ENCODE measurements at regions not wholly inside any gene's neighbourhood (a gene's known extent, or its start where the extent isn't known, plus 50 kb on each side); places are given as distances from the start of the nearest gene placed in this dataset.

- no peak for TF ChIP-seq CTCF (conservative IDR thresholded peaks at IDR 0.05; ENCODE audit: low read depth, low read length)
- Histone ChIP-seq H3K4me2 (no peak overlapping the region), H3K27ac (no peak overlapping the region), H3K9ac (no peak overlapping the region), H3K27me3 (ENCODE audit: insufficient read depth, low read depth) (no peaks in the 10 kb centered on the region), H3K36me3 (ENCODE audit: insufficient read depth) (no peaks in the 10 kb centered on the region), H4K20me1 (ENCODE audit: insufficient read depth) (no peaks in the 10 kb centered on the region), H3K4me3 (IDR thresholded peaks at IDR 0.05; ENCODE audit: insufficient read depth, low read depth, low read length) (no peak overlapping the region), H3K79me2 (ENCODE audit: insufficient read depth, low read depth) (no peaks in the 10 kb centered on the region), H3K4me1 (ENCODE audit: low read depth, poor library complexity, severe bottlenecking) (no peaks in the 10 kb centered on the region), H2AFZ (ENCODE audit: low read depth) (no peak overlapping the region)
Observed at GRCh38 chr3:118556983-118557382, 477.7 kb downstream of the IGSF11 start.

- no peaks in the 10 kb centered on the region for H3K27me3 ChIP-seq (ENCODE audit: insufficient read depth, low read depth)
- TF ChIP-seq CTCF (conservative IDR thresholded peaks at IDR 0.05; ENCODE audit: low read depth, low read length) = no peak
- H2AFZ ChIP-seq (ENCODE audit: low read depth) = no peak overlapping the region
- no peaks in the 10 kb centered on the region for H3K36me3 ChIP-seq (ENCODE audit: insufficient read depth)
- no peak overlapping the region for H3K4me2 ChIP-seq
- H3K4me3 ChIP-seq (IDR thresholded peaks at IDR 0.05; ENCODE audit: insufficient read depth, low read depth, low read length) = no peak overlapping the region
- no peak overlapping the region for H3K27ac ChIP-seq
- H3K4me1 ChIP-seq (ENCODE audit: low read depth, poor library complexity, severe bottlenecking) = no peaks in the 10 kb centered on the region
- H3K9ac ChIP-seq = no peak overlapping the region
- no peaks in the 10 kb centered on the region for H4K20me1 ChIP-seq (ENCODE audit: insufficient read depth)
- no peaks in the 10 kb centered on the region for H3K79me2 ChIP-seq (ENCODE audit: insufficient read depth, low read depth)
Observed at GRCh38 chr3:118557513-118557912, 477.1 kb downstream of the IGSF11 start.

- H2AFZ ChIP-seq (ENCODE audit: low read depth) = no peak overlapping the region
- H3K4me3 ChIP-seq (IDR thresholded peaks at IDR 0.05; ENCODE audit: insufficient read depth, low read depth, low read length) = no peak overlapping the region
- H3K79me2 ChIP-seq (ENCODE audit: insufficient read depth, low read depth) = no peaks in the 10 kb centered on the region
- no peak overlapping the region for H3K27ac ChIP-seq
- H3K4me1 ChIP-seq (ENCODE audit: low read depth, poor library complexity, severe bottlenecking) = no peaks in the 10 kb centered on the region
- no peak for TF ChIP-seq CTCF (conservative IDR thresholded peaks at IDR 0.05; ENCODE audit: low read depth, low read length)
- H3K4me2 ChIP-seq = no peak overlapping the region
- H3K27me3 ChIP-seq (ENCODE audit: insufficient read depth, low read depth) = no peaks in the 10 kb centered on the region
- H3K36me3 ChIP-seq (ENCODE audit: insufficient read depth) = no peaks in the 10 kb centered on the region
- no peaks in the 10 kb centered on the region for H4K20me1 ChIP-seq (ENCODE audit: insufficient read depth)
- no peak overlapping the region for H3K9ac ChIP-seq
Observed at GRCh38 chr3:118559286-118559685, 475.4 kb downstream of the IGSF11 start.

- Histone ChIP-seq H3K4me3 (IDR thresholded peaks at IDR 0.05; ENCODE audit: insufficient read depth, low read depth, low read length) (no peak overlapping the region), H3K36me3 (ENCODE audit: insufficient read depth) (no peaks in the 10 kb centered on the region), H3K4me1 (ENCODE audit: low read depth, poor library complexity, severe bottlenecking) (no peaks in the 10 kb centered on the region), H4K20me1 (ENCODE audit: insufficient read depth) (no peaks in the 10 kb centered on the region), H3K79me2 (ENCODE audit: insufficient read depth, low read depth) (no peaks in the 10 kb centered on the region), H3K27ac (no peak overlapping the region), H3K9ac (no peak overlapping the region), H3K27me3 (ENCODE audit: insufficient read depth, low read depth) (no peaks in the 10 kb centered on the region), H2AFZ (ENCODE audit: low read depth) (no peak overlapping the region), H3K4me2 (no peak overlapping the region)
- no peak for TF ChIP-seq CTCF (conservative IDR thresholded peaks at IDR 0.05; ENCODE audit: low read depth, low read length)
Observed at GRCh38 chr3:118564800-118565199, 469.8 kb downstream of the IGSF11 start.

GRCh38 chr3:118573912-118574311, 460.7 kb downstream of the IGSF11 start:
- Histone ChIP-seq H4K20me1 (ENCODE audit: insufficient read depth) (no peaks in the 10 kb centered on the region), H3K9ac (no peak overlapping the region), H3K36me3 (ENCODE audit: insufficient read depth) (no peaks in the 10 kb centered on the region), H3K4me2 (no peak overlapping the region), H3K27ac (no peak overlapping the region), H3K4me1 (ENCODE audit: low read depth, poor library complexity, severe bottlenecking) (no peaks in the 10 kb centered on the region), H3K79me2 (ENCODE audit: insufficient read depth, low read depth) (no peaks in the 10 kb centered on the region), H3K4me3 (IDR thresholded peaks at IDR 0.05; ENCODE audit: insufficient read depth, low read depth, low read length) (no peak overlapping the region), H3K27me3 (ENCODE audit: insufficient read depth, low read depth) (no peaks in the 10 kb centered on the region), H2AFZ (ENCODE audit: low read depth) (no peak overlapping the region)
- TF ChIP-seq CTCF (conservative IDR thresholded peaks at IDR 0.05; ENCODE audit: low read depth, low read length) = no peak

Data from KMS-11 (cell line).